Large intestine (tissue), 3 donors: ENCODE measurements at regions not wholly inside any gene's neighbourhood (a gene's known extent, or its start where the extent isn't known, plus 50 kb on each side); places are given as distances from the start of the nearest gene placed in this dataset.

Source experiments
- DNase-seq, 2 donors: peaks; one replicate each; pipeline versions ENCODE4 v3.0.0 to v3.0.0-alpha.2; 2013
- H3K27ac ChIP-seq: one replicate; pipeline ENCODE4 v1.5.1; 2013; ENCODE audit warnings: low read length
- H3K27me3 ChIP-seq: 2 replicates; pipeline ENCODE4 v1.6.1; 2013; ENCODE audit warnings: low read length; ENCODE audit not compliant: control insufficient read depth, insufficient read depth
- H3K36me3 ChIP-seq: 2 replicates; pipeline ENCODE4 v1.6.1; 2013; ENCODE audit warnings: low read length; ENCODE audit not compliant: control insufficient read depth, insufficient read depth
- H3K4me1 ChIP-seq: one replicate; pipeline ENCODE4 v1.6.1; 2013; ENCODE audit warnings: low read length; ENCODE audit not compliant: control insufficient read depth, insufficient read depth
- H3K4me3 ChIP-seq: one replicate; pipeline ENCODE4 v1.5.1; 2013; ENCODE audit warnings: low read length
- H3K9me3 ChIP-seq: one replicate; pipeline ENCODE4 v1.6.1; 2013; ENCODE audit warnings: mild to moderate bottlenecking, low read depth, low read length, moderate library complexity; ENCODE audit not compliant: control insufficient read depth

- Histone ChIP-seq H3K36me3 (no peaks in the 10 kb centered on the region), H3K4me1 (no peaks in the 10 kb centered on the region), H3K9me3 (no peaks in the 10 kb centered on the region), H3K27me3 (no peaks in the 10 kb centered on the region), H3K4me3 (no peak overlapping the region), H3K27ac (no peak overlapping the region)
- DNase-seq = peak in 1 of 2 donors; percentile 22
Measured at GRCh38 chr3:101042996-101043686, 49.9 kb upstream of the ABI3BP start.
